H1 (cell line): ENCODE measurements at regions not wholly inside any gene's neighbourhood (a gene's known extent, or its start where the extent isn't known, plus 50 kb on each side); places are given as distances from the start of the nearest gene placed in this dataset.
A peak's percentile ranks its signal among the peaks of the same experiment; 100 is the strongest.

Source experiments
- CTCF ChIA-PET: fragments of 300-600 bp; sonication (Branson Sonifier 250); formaldehyde crosslinking; loops from one replicate; lab custom pipeline; 2021; ENCODE audit not compliant: partially characterized antibody; lab: Charles Lee
- POLR2A ChIA-PET: fragments of 300-600 bp; sonication (Branson Sonifier 250); formaldehyde crosslinking; loops from one replicate; lab custom pipeline; 2021; ENCODE audit warnings: inconsistent platforms; ENCODE audit not compliant: partially characterized antibody; lab: Charles Lee
- DNase-seq, 2 experiments: peaks; one replicate each; pipeline versions ENCODE4 v3.0.0 to v3.0.0-alpha.2; 2010 to 2022; ENCODE audit warnings: low spot score in 2 of 2, low read depth in 1 of 2, mixed read lengths in 1 of 2
- FAIRE-seq: peaks from 2 replicates; lab custom pipeline; 2011; peaks lifted over from hg19 to GRCh38; lab: Jason Lieb, UNC
- H2AFZ ChIP-seq: 2 replicates; pipeline ENCODE4 v1.8.1; 2012; ENCODE audit warnings: low read length, inconsistent platforms
- H2AK5ac ChIP-seq: 2 replicates; pipeline ENCODE4 v1.6.1; 2013; ENCODE audit warnings: low read depth, low read length
- H2BK120ac ChIP-seq: replicated peaks from 2 replicates; pipeline ENCODE3; 2013; ENCODE audit warnings: low read depth, low read length, inconsistent platforms
- H2BK12ac ChIP-seq: 2 replicates; pipeline ENCODE4 v1.6.1; 2013; ENCODE audit warnings: low read depth, low read length
- H2BK15ac ChIP-seq: 2 replicates; pipeline ENCODE4 v1.6.1; 2013; ENCODE audit warnings: low read length
- H2BK20ac ChIP-seq: 2 replicates; pipeline ENCODE4 v1.6.1; 2013; ENCODE audit warnings: low read length
- H2BK5ac ChIP-seq: 2 replicates; pipeline ENCODE4 v1.6.1; 2013; ENCODE audit warnings: low read depth, low read length
- H3K14ac ChIP-seq: 2 replicates; pipeline ENCODE4 v1.6.1; 2013; ENCODE audit warnings: inconsistent platforms; ENCODE audit not compliant: insufficient read length
- H3K18ac ChIP-seq: 2 replicates; pipeline ENCODE4 v1.6.1; 2013; ENCODE audit warnings: low read length; ENCODE audit errors: extremely low read depth
- H3K23ac ChIP-seq: 2 replicates; pipeline ENCODE4 v1.6.1; 2013; ENCODE audit warnings: inconsistent platforms; ENCODE audit not compliant: insufficient read length
- H3K23me2 ChIP-seq: 2 replicates; pipeline ENCODE4 v1.6.1; 2013; ENCODE audit warnings: low read depth, low read length
- H3K27ac ChIP-seq: 2 replicates; pipeline ENCODE4 v1.6.1; 2011; ENCODE audit warnings: low read depth, low read length, inconsistent platforms
- H3K27me3 ChIP-seq, 4 experiments: replicated peaks in 1 of 4; 1 replicate in 1 of 4; 2 replicates in 3 of 4; pipeline versions ENCODE4 v1.6.1 to v1.8.1; 2011 to 2013; ENCODE audit warnings: low read length in 3 of 4, mild to moderate bottlenecking in 3 of 4, inconsistent platforms in 2 of 4, mixed read lengths in 2 of 4, moderate library complexity in 1 of 4; ENCODE audit not compliant: control insufficient read depth in 3 of 4, insufficient read depth in 3 of 4; ENCODE audit errors: extremely low read depth in 1 of 4
- H3K36me3 ChIP-seq, 4 experiments: 2 replicates each; pipeline versions ENCODE4 v1.6.1 to v1.8.1; 2011 to 2013; ENCODE audit warnings: mild to moderate bottlenecking in 4 of 4, low read length in 3 of 4, moderate library complexity in 2 of 4, control low read depth in 1 of 4, inconsistent platforms in 1 of 4; ENCODE audit not compliant: insufficient read depth in 4 of 4, control insufficient read depth in 2 of 4
- H3K4ac ChIP-seq: replicated peaks from 2 replicates; pipeline ENCODE3; 2013; ENCODE audit warnings: low read length, low read depth, mixed read lengths, inconsistent platforms; ENCODE audit not compliant: insufficient read length
- H3K4me1 ChIP-seq, 4 experiments: replicated peaks in 1 of 4; 1 replicate in 1 of 4; 2 replicates in 3 of 4; pipeline versions ENCODE4 v1.6.1 to v1.8.1; 2011 to 2013; ENCODE audit warnings: low read length in 3 of 4, inconsistent platforms in 2 of 4, mixed read lengths in 1 of 4; ENCODE audit not compliant: insufficient read depth in 4 of 4, control insufficient read depth in 3 of 4
- H3K4me2 ChIP-seq, 2 experiments: 2 replicates each; pipeline versions ENCODE4 v1.6.1 to v1.8.1; 2011 to 2013; ENCODE audit warnings: low read depth in 2 of 2, low read length in 2 of 2, control low read depth in 1 of 2, inconsistent platforms in 1 of 2, mild to moderate bottlenecking in 1 of 2; ENCODE audit not compliant: insufficient read depth in 1 of 2
- H3K4me3 ChIP-seq, 4 experiments: fragments of 200-600, 300-600 bp in 1 of 4; sonication (generic), shearing (Covaris generic), sonication (Bioruptor Twin) in 1 of 4; 2 replicates each; pipeline versions ENCODE4 v1.5.1 to v1.8.1; 2011 to 2016; ENCODE audit warnings: low read length in 4 of 4, low read depth in 3 of 4, control low read depth in 2 of 4, inconsistent platforms in 2 of 4, mild to moderate bottlenecking in 2 of 4, mixed read lengths in 1 of 4, moderate library complexity in 1 of 4; ENCODE audit not compliant: insufficient read depth in 2 of 4; ENCODE audit errors: extremely low read depth in 1 of 4
- H3K56ac ChIP-seq: replicated peaks from 2 replicates; pipeline ENCODE3; 2013; ENCODE audit warnings: low read depth, mild to moderate bottlenecking, mixed read lengths, low read length, inconsistent platforms; ENCODE audit not compliant: insufficient read length
- H3K79me1 ChIP-seq: 2 replicates; pipeline ENCODE4 v1.6.1; 2013; ENCODE audit warnings: low read depth, low read length, control low read depth
- H3K79me2 ChIP-seq, 2 experiments: 2 replicates each; pipeline versions ENCODE4 v1.6.1 to v1.8.1; 2012 to 2013; ENCODE audit warnings: low read length in 2 of 2, mild to moderate bottlenecking in 2 of 2, inconsistent platforms in 1 of 2; ENCODE audit not compliant: insufficient read depth in 2 of 2, control insufficient read depth in 1 of 2
- H3K9ac ChIP-seq, 4 experiments: replicated peaks in 1 of 4; 1 replicate in 1 of 4; 2 replicates in 3 of 4; pipeline versions ENCODE4 v1.6.1 to v1.8.1; 2011 to 2013; ENCODE audit warnings: low read depth in 3 of 4, low read length in 3 of 4, control low read depth in 2 of 4, mild to moderate bottlenecking in 2 of 4, moderate library complexity in 2 of 4, inconsistent platforms in 1 of 4; ENCODE audit errors: extremely low read depth in 1 of 4
- H3K9me3 ChIP-seq, 2 experiments: 2 replicates each; pipeline versions ENCODE4 v1.6.1 to v1.8.1; 2012 to 2013; ENCODE audit warnings: mild to moderate bottlenecking in 2 of 2, moderate library complexity in 2 of 2, control low read depth in 1 of 2, inconsistent platforms in 1 of 2, low read depth in 1 of 2, low read length in 1 of 2, mixed read lengths in 1 of 2; ENCODE audit not compliant: insufficient read depth in 2 of 2
- H4K20me1 ChIP-seq, 2 experiments: replicated peaks in 1 of 2; 2 replicates each; pipeline versions ENCODE3 to v1.8.1; 2011 to 2013; ENCODE audit warnings: inconsistent platforms in 2 of 2, low read length in 2 of 2, mild to moderate bottlenecking in 1 of 2; ENCODE audit not compliant: insufficient read depth in 2 of 2, control insufficient read depth in 1 of 2
- H4K5ac ChIP-seq: 2 replicates; pipeline ENCODE4 v1.6.1; 2013; ENCODE audit warnings: low read length, low read depth, mixed read lengths, inconsistent platforms; ENCODE audit not compliant: insufficient read length
- H4K8ac ChIP-seq: 2 replicates; pipeline ENCODE4 v1.8.0; 2013; ENCODE audit warnings: mild to moderate bottlenecking, moderate library complexity, low read length, inconsistent platforms; ENCODE audit not compliant: insufficient read depth; ENCODE audit errors: extremely low read depth
- H4K91ac ChIP-seq: replicated peaks from 2 replicates; pipeline ENCODE3; 2013; ENCODE audit warnings: low read length, mixed read lengths, inconsistent platforms; ENCODE audit not compliant: insufficient read length
- EZH2 ChIP-seq: fragments of 200-600 bp; sonication (generic); IDR thresholded peaks from 2 replicates; pipeline ENCODE4 v1.7.1; 2012; ENCODE audit warnings: low read depth, mild to moderate bottlenecking, moderate library complexity, low read length, inconsistent platforms; ENCODE audit not compliant: severe bottlenecking
- PHF8 ChIP-seq: fragments of 200-600 bp; sonication (generic); conservative IDR thresholded peaks from 2 replicates; pipeline ENCODE4 v1.7.1; 2012; ENCODE audit warnings: low read depth, mild to moderate bottlenecking, inconsistent platforms, low read length, moderate library complexity
- SUZ12 ChIP-seq: fragments of 200-600 bp; sonication (generic); IDR thresholded peaks from 2 replicates; pipeline ENCODE4 v1.6.1; 2012; ENCODE audit warnings: mild to moderate bottlenecking, inconsistent platforms, low read length, moderate library complexity, mixed read lengths
- WGBS, 2 experiments: shearing (Covaris generic) in 1 of 2; methylation state at CpG; one replicate each; pipeline versions ENCODE4 v1.1.6 to v1.1.7; 2013 to 2015; ENCODE audit warnings: low lambda C conversion rate in 2 of 2, mixed read lengths in 2 of 2, inconsistent platforms in 1 of 2, low coverage in 1 of 2, missing lambda C conversion rate in 1 of 2; ENCODE audit not compliant: insufficient replicate concordance in 2 of 2, insufficient coverage in 1 of 2, insufficient read length in 1 of 2; ENCODE audit errors: extremely low coverage in 1 of 2, missing lambda C conversion rate in 1 of 2; 5-methylcytosine and 5-hydroxymethylcytosine counted together

DNA sequence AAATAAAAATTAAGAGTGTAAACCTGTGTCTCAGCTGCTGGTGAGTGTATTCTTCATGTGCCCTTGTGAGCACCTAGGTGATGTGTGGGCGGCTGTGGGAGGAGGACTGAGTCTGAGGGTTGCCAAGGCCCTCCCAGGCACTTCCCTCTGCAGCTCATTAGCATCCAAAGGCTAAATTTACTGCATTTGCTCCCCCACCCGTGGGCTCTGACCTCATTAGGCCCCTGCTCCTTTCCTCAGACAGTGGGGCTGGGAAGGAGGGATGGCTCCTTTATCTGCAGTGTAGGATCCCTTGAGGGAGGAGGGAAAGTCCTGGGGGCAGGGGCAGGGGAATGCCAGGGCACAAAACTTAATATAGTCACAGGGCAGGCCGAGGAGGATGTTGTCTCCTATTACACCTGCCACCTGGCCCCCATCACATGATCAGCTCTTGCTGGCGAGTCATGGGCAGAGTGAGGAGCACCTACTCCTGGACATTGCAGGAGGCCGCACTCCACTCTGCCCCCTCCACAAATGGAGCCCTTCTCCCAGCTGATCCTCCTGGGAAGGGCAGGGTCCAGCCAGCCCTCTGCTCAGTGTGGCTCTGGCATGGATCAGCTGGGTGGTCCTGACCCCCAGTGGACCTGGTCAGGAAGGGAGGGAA is 133.2 kb downstream of the MRPL14 start:
- Histone ChIP-seq H3K23me2 (no peaks in the 10 kb centered on the region), H3K4me2 (no peak overlapping the region; a peak in 1 of 4 replicates), H3K23ac (no peak overlapping the region), H3K4ac (no peak overlapping the region), H3K36me3 (no peaks in the 10 kb centered on the region), H3K79me2 (no peaks in the 10 kb centered on the region), H3K27ac (no peak overlapping the region), H3K4me3 (no peak overlapping the region), H2BK20ac (peak overlapping the region; percentile 53; the same call in 1 of the 2 replicates), H2BK5ac (peak overlapping the region; percentile 48; the same call in 1 of the 2 replicates), H4K5ac (no peak overlapping the region), H2BK15ac (peak overlapping the region; percentile 88; the same call in 1 of the 2 replicates), H3K56ac (no peak overlapping the region), H2AFZ (no peak overlapping the region), H2BK120ac (no peak overlapping the region), H4K20me1 (no peaks in the 10 kb centered on the region), H2BK12ac (peak overlapping the region; percentile 77; the same call in 1 of the 2 replicates), H3K18ac (no peak overlapping the region), H3K9ac (no peak overlapping the region)
- POLR2A ChIA-PET, result interaction anchor here (0.7 to 2.6 kb wide), 6 partner anchors 9 to 253 kb away, joined by 3 to 7 read pairs (median 4); partner anchors contain the start of gene HSP90AB1
- 68% methylated on average over 4 of the region's 5 CpGs; no CpG with 5 or more reads in 1 of the 2 experiments for WGBS, 2 experiments
- no peak for FAIRE-seq
- TF ChIP-seq EZH2, result no peak
- no peak for TF ChIP-seq PHF8
- no peak for TF ChIP-seq SUZ12
- TF ChIP-seq, all 59 proteins: peak for 0
- no peak overlapping the region for H4K8ac ChIP-seq
- no peaks in the 10 kb centered on the region; a peak in 1 of 7 replicates for H3K27me3 ChIP-seq
- H3K9me3 ChIP-seq, result no peaks in the 10 kb centered on the region
- peak overlapping the region; percentile 43; the same call in 1 of the 2 replicates for H2AK5ac ChIP-seq
- CTCF ChIA-PET, result interaction anchor here (1.0 to 24.5 kb wide), 9 partner anchors 14 to 306 kb away, joined by 3 to 331 read pairs (median 4); no protein-coding TSS in a partner anchor
- no peaks in the 10 kb centered on the region for H3K79me1 ChIP-seq
- no peak for DNase-seq
- peak overlapping the region; percentile 4 for H4K91ac ChIP-seq
- peaks cover 0 to 16% (median 8%) of the 10 kb centered on the region in 4 experiments; a peak in 6 of 7 replicates for H3K4me1 ChIP-seq
- no peak overlapping the region for H3K14ac ChIP-seq
